Gastrocnemius medialis (tissue), 4 donors: ENCODE measurements at regions not wholly inside any gene's neighbourhood (a gene's known extent, or its start where the extent isn't known, plus 50 kb on each side); places are given as distances from the start of the nearest gene placed in this dataset.

Experiments
- ATAC-seq, 2 donors: fragments of 150-250 bp; one replicate each; pipeline ENCODE4 v1.9.1; 2016
- DNase-seq, 2 donors: peaks; one replicate each; pipeline ENCODE4 v3.0.0-alpha.2; 2019
- H3K27ac ChIP-seq, 4 donors: fragments of 200-600 bp; sonication (generic); 1 replicate in 1 of 4; 2 replicates in 3 of 4; pipeline ENCODE4 v1.5.1; 2016 to 2018; ENCODE audit warnings: mild to moderate bottlenecking in 2 of 4, moderate library complexity in 1 of 4
- H3K27me3 ChIP-seq, 3 donors: fragments of 200-600 bp; sonication (generic) in 2 of 3; 1 replicate in 1 of 3; 2 replicates in 2 of 3; pipeline versions ENCODE4 v1.5.1 to v1.6.0; 2016 to 2019; ENCODE audit warnings: mild to moderate bottlenecking in 1 of 3, moderate library complexity in 1 of 3
- H3K36me3 ChIP-seq, 2 donors: fragments of 200-600 bp; sonication (generic) in 1 of 2; one replicate each; pipeline ENCODE4 v1.5.1; 2017 to 2018
- H3K4me1 ChIP-seq, 2 donors: fragments of 200-600 bp; sonication (generic) in 1 of 2; one replicate each; pipeline ENCODE4 v1.5.1; 2016 to 2017; ENCODE audit warnings: mild to moderate bottlenecking in 2 of 2
- H3K4me3 ChIP-seq, 4 donors: fragments of 200-600 bp; sonication (generic) in 3 of 4; 1 replicate in 1 of 4; 2 replicates in 3 of 4; pipeline ENCODE4 v1.5.1; 2016 to 2019; ENCODE audit warnings: mild to moderate bottlenecking in 2 of 4
- H3K9me3 ChIP-seq, 3 donors: fragments of 200-600 bp; sonication (generic) in 2 of 3; 1 replicate in 1 of 3; 2 replicates in 2 of 3; pipeline ENCODE4 v1.5.1; 2016 to 2019
- POLR2A ChIP-seq, 2 donors: fragments of 450-650 bp; IDR thresholded peaks; one replicate each; pipeline ENCODE4 v1.6.1; 2017; ENCODE audit warnings: antibody characterized with exemption in 2 of 2, mild to moderate bottlenecking in 2 of 2, moderate library complexity in 2 of 2
- in situ Hi-C, 4 donors: fragments of 200-750 bp; cut with MboI; loops; one replicate each; pipeline versions ENCODE4 v1.15.0 to v1.8.0; 2017; ENCODE audit warnings: low sequenced_read_pairs in 4 of 4
- intact Hi-C: fragments of 100-400 bp; cut with DNase I; formaldehyde crosslinking; loops from one replicate; pipeline ENCODE4 v1.15.1; 2023; ENCODE audit warnings: low total_unique reads
- TF ChIP-seq, protein P1 (sequence below), 5 experiments: fragments of 450-650 bp in 3 of 5; fragments of 200-600 bp in 2 of 5; sonication (generic) in 2 of 5; IDR thresholded peaks in 4 of 5; conservative IDR thresholded peaks in 1 of 5; 1 replicate in 4 of 5; 2 replicates in 1 of 5; pipeline ENCODE4 v1.5.1; 2016 to 2019; ENCODE audit warnings: antibody characterized with exemption in 5 of 5, mild to moderate bottlenecking in 3 of 5, moderate library complexity in 3 of 5

DNA sequence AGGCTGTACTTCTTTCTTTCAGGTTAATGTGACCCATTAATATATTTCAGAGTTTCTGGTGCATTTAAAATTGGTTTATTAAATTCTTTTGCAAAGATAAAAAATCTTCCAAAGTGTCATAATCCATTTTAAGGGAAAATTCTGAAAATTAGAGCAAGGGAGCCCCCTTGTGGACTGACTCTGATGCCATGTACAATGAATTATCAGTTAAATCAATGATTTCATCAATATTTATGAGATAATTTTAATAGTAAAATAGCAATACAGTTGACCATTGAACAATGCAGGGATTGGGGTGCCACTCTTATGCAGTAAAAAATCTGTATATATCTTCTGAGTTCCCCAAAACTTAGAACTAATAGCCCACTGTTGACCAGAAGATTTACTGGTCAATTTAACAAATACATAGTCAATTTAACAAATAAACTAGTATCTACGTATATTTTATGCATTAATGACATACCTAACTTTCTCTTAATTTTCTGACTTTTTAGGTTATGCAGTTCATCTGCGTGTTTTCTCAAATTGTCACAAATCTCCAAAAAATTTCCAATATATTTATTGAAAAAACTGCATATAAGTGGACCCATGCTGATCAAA lies 479.1 kb upstream of the MIR17HG start:
- no peak overlapping the region for H3K4me3 ChIP-seq
- TF ChIP-seq POLR2A (IDR thresholded peaks at IDR 0.05) = no peak
- TF ChIP-seq, protein P1, sequence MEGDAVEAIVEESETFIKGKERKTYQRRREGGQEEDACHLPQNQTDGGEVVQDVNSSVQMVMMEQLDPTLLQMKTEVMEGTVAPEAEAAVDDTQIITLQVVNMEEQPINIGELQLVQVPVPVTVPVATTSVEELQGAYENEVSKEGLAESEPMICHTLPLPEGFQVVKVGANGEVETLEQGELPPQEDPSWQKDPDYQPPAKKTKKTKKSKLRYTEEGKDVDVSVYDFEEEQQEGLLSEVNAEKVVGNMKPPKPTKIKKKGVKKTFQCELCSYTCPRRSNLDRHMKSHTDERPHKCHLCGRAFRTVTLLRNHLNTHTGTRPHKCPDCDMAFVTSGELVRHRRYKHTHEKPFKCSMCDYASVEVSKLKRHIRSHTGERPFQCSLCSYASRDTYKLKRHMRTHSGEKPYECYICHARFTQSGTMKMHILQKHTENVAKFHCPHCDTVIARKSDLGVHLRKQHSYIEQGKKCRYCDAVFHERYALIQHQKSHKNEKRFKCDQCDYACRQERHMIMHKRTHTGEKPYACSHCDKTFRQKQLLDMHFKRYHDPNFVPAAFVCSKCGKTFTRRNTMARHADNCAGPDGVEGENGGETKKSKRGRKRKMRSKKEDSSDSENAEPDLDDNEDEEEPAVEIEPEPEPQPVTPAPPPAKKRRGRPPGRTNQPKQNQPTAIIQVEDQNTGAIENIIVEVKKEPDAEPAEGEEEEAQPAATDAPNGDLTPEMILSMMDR (IDR thresholded peaks at IDR 0.05 in 4 of 5, conservative IDR thresholded peaks at IDR 0.05 in 1 of 5) = no peak
- no peak overlapping the region for H3K27ac ChIP-seq
- in situ Hi-C loops (no loop called here), intact Hi-C loops (no loop called here)
- H3K36me3 ChIP-seq = no peaks in the 10 kb centered on the region
- DNase-seq = no peak
- H3K9me3 ChIP-seq = no peaks in the 10 kb centered on the region
- no peaks in the 10 kb centered on the region for H3K4me1 ChIP-seq
- no peak for ATAC-seq
- H3K27me3 ChIP-seq = no peaks in the 10 kb centered on the region

DNA sequence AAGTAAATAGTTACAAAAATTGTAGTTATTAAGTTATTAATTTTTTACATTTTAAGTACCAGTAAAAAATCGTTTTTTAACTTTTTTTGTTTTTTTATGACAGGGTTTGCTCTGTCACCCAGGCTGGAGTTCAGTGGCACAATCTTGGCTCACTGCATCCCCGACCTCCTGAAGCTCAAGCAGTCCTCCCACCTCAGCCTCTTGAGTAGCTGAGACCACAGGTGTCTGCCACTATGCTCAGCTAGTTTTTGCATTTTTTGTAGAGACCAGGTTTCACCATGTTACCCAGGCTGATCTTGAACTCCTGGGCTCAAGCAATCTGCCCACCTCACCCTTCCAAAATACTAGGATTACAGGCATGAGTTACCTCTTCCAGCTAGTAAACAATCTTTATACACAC lies 477.9 kb upstream of the MIR17HG start:
- in situ Hi-C loops = no loop called here
- Histone ChIP-seq H3K4me3 (no peak overlapping the region), H3K27me3 (no peaks in the 10 kb centered on the region), H3K36me3 (no peaks in the 10 kb centered on the region), H3K27ac (no peak overlapping the region), H3K4me1 (no peaks in the 10 kb centered on the region), H3K9me3 (no peaks in the 10 kb centered on the region)
- ATAC-seq (no peak), DNase-seq (no peak)
- TF ChIP-seq, protein P1 (IDR thresholded peaks at IDR 0.05 in 4 of 5, conservative IDR thresholded peaks at IDR 0.05 in 1 of 5) = no peak
- no peak for TF ChIP-seq POLR2A (IDR thresholded peaks at IDR 0.05)
- intact Hi-C loops = no loop called here

DNA sequence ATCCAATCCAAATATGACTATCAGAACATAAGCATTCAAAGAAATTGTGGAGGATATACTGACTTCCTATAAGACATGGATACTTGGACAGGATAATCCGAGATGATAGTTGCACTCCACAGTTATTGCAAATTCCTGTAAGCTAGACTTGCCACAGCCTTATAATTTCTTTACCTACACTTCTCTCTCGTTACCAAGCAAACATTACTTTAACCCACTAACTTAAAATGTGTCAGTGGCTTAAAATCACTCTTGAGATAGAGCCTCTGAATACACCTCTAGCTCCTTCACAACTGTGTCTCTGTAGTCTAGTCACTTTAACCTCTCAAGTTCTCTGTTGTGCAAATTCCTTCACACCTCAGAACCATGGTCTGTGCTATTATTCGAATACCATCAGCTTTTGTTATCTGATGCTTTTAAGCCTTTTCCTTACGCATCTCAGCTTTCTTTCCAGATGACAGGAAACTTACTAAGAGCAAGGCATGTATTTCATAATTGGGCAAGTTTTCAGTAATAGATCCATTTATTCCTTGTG lies 474.9 kb upstream of the MIR17HG start:
- Histone ChIP-seq H3K36me3 (no peaks in the 10 kb centered on the region), H3K4me1 (no peaks in the 10 kb centered on the region), H3K9me3 (no peaks in the 10 kb centered on the region), H3K27ac (no peak overlapping the region), H3K27me3 (no peaks in the 10 kb centered on the region), H3K4me3 (no peak overlapping the region)
- in situ Hi-C loops = no loop called here
- intact Hi-C loops = no loop called here
- ATAC-seq (no peak), DNase-seq (no peak)
- TF ChIP-seq, protein P1 (IDR thresholded peaks at IDR 0.05 in 4 of 5, conservative IDR thresholded peaks at IDR 0.05 in 1 of 5) = no peak
- TF ChIP-seq POLR2A (IDR thresholded peaks at IDR 0.05) = no peak

DNA sequence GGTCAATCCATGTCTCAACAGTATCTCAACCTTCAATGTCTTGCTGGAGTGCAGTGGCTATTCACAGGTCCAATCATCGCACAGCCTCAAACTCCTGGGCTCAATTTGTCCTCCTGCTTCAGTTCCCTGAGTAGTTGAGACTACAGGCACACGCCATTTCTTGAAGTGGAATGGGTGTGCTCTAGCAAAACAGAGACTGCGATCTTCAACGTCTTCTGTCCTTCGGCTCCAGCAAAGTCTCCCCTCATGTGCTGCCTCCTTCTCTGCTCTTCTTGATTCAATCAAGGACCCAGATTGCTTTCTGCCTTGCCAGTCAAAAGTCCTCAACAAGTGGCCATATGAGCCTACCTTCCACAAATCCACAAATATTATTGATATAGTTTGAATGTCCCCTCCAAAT lies 466.7 kb upstream of the MIR17HG start:
- in situ Hi-C loops (no loop called here), intact Hi-C loops (no loop called here)
- H3K27ac ChIP-seq = no peak overlapping the region
- H3K9me3 ChIP-seq = no peaks in the 10 kb centered on the region
- H3K27me3 ChIP-seq = no peaks in the 10 kb centered on the region
- no peaks in the 10 kb centered on the region for H3K4me1 ChIP-seq
- DNase-seq (no peak), ATAC-seq (no peak)
- TF ChIP-seq, protein P1 (IDR thresholded peaks at IDR 0.05 in 4 of 5, conservative IDR thresholded peaks at IDR 0.05 in 1 of 5) = no peak
- no peak for TF ChIP-seq POLR2A (IDR thresholded peaks at IDR 0.05)
- H3K36me3 ChIP-seq = no peaks in the 10 kb centered on the region
- H3K4me3 ChIP-seq = no peak overlapping the region

DNA sequence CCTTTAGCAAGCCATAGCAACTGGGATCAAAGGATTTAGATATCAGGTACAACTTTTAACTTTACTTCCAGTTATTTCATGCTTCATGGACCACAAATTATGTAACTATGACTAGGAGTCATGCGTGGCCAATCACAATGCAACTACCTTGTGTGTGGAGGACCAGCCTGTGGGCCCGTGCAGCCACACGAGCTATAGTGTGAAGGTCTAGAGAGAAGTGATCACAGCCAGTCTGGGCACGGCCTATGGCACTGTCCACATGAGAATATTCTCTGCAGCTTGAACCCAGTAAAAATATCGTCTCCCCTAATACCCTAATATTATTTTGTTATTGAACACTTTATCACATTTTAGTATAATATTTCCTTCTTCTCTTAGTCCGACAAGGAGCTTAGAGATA lies 464.9 kb upstream of the MIR17HG start:
- Histone ChIP-seq H3K27ac (no peak overlapping the region), H3K4me3 (no peak overlapping the region), H3K4me1 (no peaks in the 10 kb centered on the region), H3K27me3 (no peaks in the 10 kb centered on the region), H3K9me3 (no peaks in the 10 kb centered on the region), H3K36me3 (no peaks in the 10 kb centered on the region)
- in situ Hi-C loops = no loop called here
- DNase-seq (no peak), ATAC-seq (no peak)
- no peak for TF ChIP-seq POLR2A (IDR thresholded peaks at IDR 0.05)
- TF ChIP-seq, protein P1 (IDR thresholded peaks at IDR 0.05 in 4 of 5, conservative IDR thresholded peaks at IDR 0.05 in 1 of 5) = no peak
- intact Hi-C loops = no loop called here
